SK-N-MC (cell line): ENCODE measurements at regions not wholly inside any gene's neighbourhood (a gene's known extent, or its start where the extent isn't known, plus 50 kb on each side); places are given as distances from the start of the nearest gene placed in this dataset.

Experiments
- EZH2 ChIP-seq: fragments of 200-600 bp; sonication (generic); IDR thresholded peaks from one replicate; pipeline ENCODE4 v1.6.1; 2017; ENCODE audit warnings: antibody characterized with exemption
- POLR2AphosphoS5 ChIP-seq: IDR thresholded peaks from 2 replicates; pipeline ENCODE4 v1.6.1; 2012; ENCODE audit warnings: mild to moderate bottlenecking, low read depth, low read length, borderline replicate concordance

- TF ChIP-seq EZH2 (no peak), POLR2AphosphoS5 (no peak)
Observed at GRCh38 chr3:148601766-148602685, 95.7 kb upstream of the AGTR1 start.
